ENCODE measurements at regions not wholly inside any gene's neighbourhood (a gene's known extent, or its start where the extent isn't known, plus 50 kb on each side); places are given as distances from the start of the nearest gene placed in this dataset.
"Not testable (repeated sequence)": the region's sequence is repeated elsewhere in the genome, so short reads cannot be mapped to it uniquely, and the experiment has no call there.

DNA sequence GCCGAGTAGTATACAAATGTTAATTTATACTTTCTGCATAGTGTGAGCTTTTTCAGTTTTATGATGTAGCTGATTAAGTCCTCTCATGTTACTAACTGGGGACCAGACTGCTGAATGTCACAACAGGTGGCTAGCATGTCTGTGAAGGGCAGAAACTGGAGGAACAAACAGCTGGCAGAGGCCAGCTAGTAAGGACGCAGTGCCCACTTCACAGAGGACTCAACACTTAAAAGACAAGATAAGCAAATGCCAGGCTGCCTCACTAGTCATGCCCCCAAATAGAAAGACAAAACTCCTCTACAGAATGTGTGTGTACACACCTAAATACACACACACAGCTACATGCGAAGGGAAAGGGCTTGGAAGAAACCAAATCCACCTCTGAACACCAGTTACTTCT is 73.8 kb upstream of the ZNF678 start:
- no peak overlapping the region for H3K4me3 ChIP-seq
- 80 to 90% methylated on average over 3 of the region's 3 CpGs for WGBS, 2 donors
- no peak for DNase-seq
- no peak overlapping the region for H3K27ac ChIP-seq
- no peaks in the 10 kb centered on the region for H3K9me3 ChIP-seq
- intact Hi-C loops (cut with DNase I), result no loop called here
- TF ChIP-seq EP300 (IDR thresholded peaks at IDR 0.05), result no peak
- no peak for TF ChIP-seq POLR2AphosphoS5 (IDR thresholded peaks at IDR 0.05)
- TF ChIP-seq, protein P1, sequence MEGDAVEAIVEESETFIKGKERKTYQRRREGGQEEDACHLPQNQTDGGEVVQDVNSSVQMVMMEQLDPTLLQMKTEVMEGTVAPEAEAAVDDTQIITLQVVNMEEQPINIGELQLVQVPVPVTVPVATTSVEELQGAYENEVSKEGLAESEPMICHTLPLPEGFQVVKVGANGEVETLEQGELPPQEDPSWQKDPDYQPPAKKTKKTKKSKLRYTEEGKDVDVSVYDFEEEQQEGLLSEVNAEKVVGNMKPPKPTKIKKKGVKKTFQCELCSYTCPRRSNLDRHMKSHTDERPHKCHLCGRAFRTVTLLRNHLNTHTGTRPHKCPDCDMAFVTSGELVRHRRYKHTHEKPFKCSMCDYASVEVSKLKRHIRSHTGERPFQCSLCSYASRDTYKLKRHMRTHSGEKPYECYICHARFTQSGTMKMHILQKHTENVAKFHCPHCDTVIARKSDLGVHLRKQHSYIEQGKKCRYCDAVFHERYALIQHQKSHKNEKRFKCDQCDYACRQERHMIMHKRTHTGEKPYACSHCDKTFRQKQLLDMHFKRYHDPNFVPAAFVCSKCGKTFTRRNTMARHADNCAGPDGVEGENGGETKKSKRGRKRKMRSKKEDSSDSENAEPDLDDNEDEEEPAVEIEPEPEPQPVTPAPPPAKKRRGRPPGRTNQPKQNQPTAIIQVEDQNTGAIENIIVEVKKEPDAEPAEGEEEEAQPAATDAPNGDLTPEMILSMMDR (IDR thresholded peaks at IDR 0.05), result no peak
- TF ChIP-seq POLR2A (IDR thresholded peaks at IDR 0.05), result no peak
- H3K36me3 ChIP-seq, result no peaks in the 10 kb centered on the region
- no peaks in the 10 kb centered on the region for H3K4me1 ChIP-seq
- no peaks in the 10 kb centered on the region for H3K27me3 ChIP-seq

GRCh38 chr1:227487606-227488005 is 75.8 kb upstream of the ZNF678 start:
- Histone ChIP-seq H3K4me3 (no peak overlapping the region), H3K27ac (no peak overlapping the region), H3K9me3 (no peaks in the 10 kb centered on the region), H3K4me1 (no peaks in the 10 kb centered on the region), H3K36me3 (no peaks in the 10 kb centered on the region), H3K27me3 (no peaks in the 10 kb centered on the region)
- intact Hi-C loops (cut with DNase I), result no loop called here
- DNase-seq, result no peak
- TF ChIP-seq POLR2A (IDR thresholded peaks at IDR 0.05), result no peak
- no peak for TF ChIP-seq EP300 (IDR thresholded peaks at IDR 0.05)

- TF ChIP-seq POLR2AphosphoS5 (IDR thresholded peaks at IDR 0.05) (no peak), POLR2A (IDR thresholded peaks at IDR 0.05) (no peak), EP300 (IDR thresholded peaks at IDR 0.05) (no peak)
- TF ChIP-seq, protein P1 (IDR thresholded peaks at IDR 0.05), result no peak
- Histone ChIP-seq H3K36me3 (no peaks in the 10 kb centered on the region), H3K4me1 (no peaks in the 10 kb centered on the region), H3K4me3 (no peak overlapping the region), H3K27me3 (no peaks in the 10 kb centered on the region), H3K27ac (no peak overlapping the region), H3K9me3 (no peaks in the 10 kb centered on the region)
- no peak for DNase-seq
- 72 to 75% methylated on average over 3 of the region's 3 CpGs for WGBS, 2 donors
- intact Hi-C loops (cut with DNase I), result no loop called here
These were observed 76.8 kb upstream of the ZNF678 start for GRCh38 chr1:227486559-227486958.

DNA sequence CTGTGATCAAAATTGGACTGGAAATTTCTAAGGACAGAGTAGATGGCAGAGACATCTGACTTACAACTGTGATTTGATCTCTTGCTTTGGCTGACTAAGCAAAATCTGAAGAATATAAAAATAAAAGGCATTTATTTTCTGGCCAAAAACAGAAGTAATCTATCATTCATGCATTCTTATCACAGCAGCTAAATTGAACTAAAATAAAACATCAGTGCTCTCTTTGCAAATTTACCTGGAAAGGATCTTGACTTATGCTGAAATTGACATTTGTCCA is 81.4 kb upstream of the ZNF678 start:
- H3K4me3 ChIP-seq, result no peak overlapping the region
- H3K9me3 ChIP-seq, result no peaks in the 10 kb centered on the region
- H3K27ac ChIP-seq, result no peak overlapping the region
- H3K36me3 ChIP-seq, result no peaks in the 10 kb centered on the region
- TF ChIP-seq, protein P1 (IDR thresholded peaks at IDR 0.05), result no peak
- no peak for TF ChIP-seq EP300 (IDR thresholded peaks at IDR 0.05)
- no peak for TF ChIP-seq POLR2A (IDR thresholded peaks at IDR 0.05)
- TF ChIP-seq POLR2AphosphoS5 (IDR thresholded peaks at IDR 0.05), result no peak
- no peaks in the 10 kb centered on the region for H3K27me3 ChIP-seq
- intact Hi-C loops (cut with DNase I), result loop anchor here (5.0 kb wide), 2 partner anchors 60 to 280 kb away; no protein-coding TSS in a partner anchor
- no peak for DNase-seq
- no peaks in the 10 kb centered on the region for H3K4me1 ChIP-seq

- intact Hi-C loops (cut with DNase I); H3K27ac ChIP-seq; H3K9me3 ChIP-seq; H3K36me3 ChIP-seq; H3K4me1 ChIP-seq; H3K4me3 ChIP-seq; DNase-seq: not testable (repeated sequence)
- WGBS, 2 donors, result 28 to 47% methylated on average over 5 of the region's 5 CpGs
- peaks cover 0 to 24% (median 0%) of the 10 kb centered on the region in 3 donors for H3K27me3 ChIP-seq
These were observed 89.3 kb upstream of the ZNF678 start for GRCh38 chr1:227474072-227474471.

- Histone ChIP-seq H3K36me3 (no peaks in the 10 kb centered on the region), H3K27ac (no peak overlapping the region), H3K4me3 (no peak overlapping the region), H3K4me1 (no peaks in the 10 kb centered on the region), H3K9me3 (no peaks in the 10 kb centered on the region), H3K27me3 (peaks cover 0 to 24% (median 0%) of the 10 kb centered on the region in 3 donors)
- intact Hi-C loops (cut with DNase I), result no loop called here
- 93% methylated on average over 1 of the region's 1 CpG for WGBS, 2 donors
- TF ChIP-seq, protein P1 (IDR thresholded peaks at IDR 0.05), result no peak
- no peak for TF ChIP-seq POLR2AphosphoS5 (IDR thresholded peaks at IDR 0.05)
- TF ChIP-seq EP300 (IDR thresholded peaks at IDR 0.05), result no peak
- no peak for TF ChIP-seq POLR2A (IDR thresholded peaks at IDR 0.05)
- DNase-seq, result no peak
These were observed 90.6 kb upstream of the ZNF678 start for GRCh38 chr1:227472772-227473171.

Measured in sigmoid colon (tissue), 6 donors.